HepG2 (cell line): ENCODE measurements at regions not wholly inside any gene's neighbourhood (a gene's known extent, or its start where the extent isn't known, plus 50 kb on each side); places are given as distances from the start of the nearest gene placed in this dataset.

Experiments
- ATAC-seq: fragments of 200-7000 bp; cut with Tn5 transposase; 3 replicates; pipeline ENCODE4 v1.9.1; 2020; ENCODE audit warnings: mild to moderate bottlenecking, moderate library complexity
- BruUV-seq: library from RNA; stranded (reverse); fragments of 400-500 nt; replicated peaks from 2 replicates; lab custom pipeline; 2021; lab: Mats Ljungman, UMichigan
- CTCF ChIA-PET: fragments of 300-600 bp; formaldehyde crosslinking; extraction: SDS; loops from one replicate; lab custom pipeline; 2021; ENCODE audit warnings: low total read pairs, inconsistent platforms, low intra/inter-chr PET ratio; lab: Yijun Ruan, JAX
- POLR2A ChIA-PET: fragments of 350-600 bp; sonication (Branson Sonifier 250); formaldehyde crosslinking; loops from one replicate; lab custom pipeline; 2020; ENCODE audit warnings: antibody characterized with exemption, inconsistent platforms; lab: Yijun Ruan, JAX
- DNase-seq: peaks from one replicate; pipeline ENCODE4 v3.0.0-alpha.2; 2015; ENCODE audit warnings: low spot score
- FAIRE-seq: peaks from 3 replicates; lab custom pipeline; 2011; peaks lifted over from hg19 to GRCh38; lab: Jason Lieb, UNC
- H2AFZ ChIP-seq: one replicate; pipeline ENCODE4 v1.6.1; 2011; ENCODE audit warnings: low read length, inconsistent platforms
- H3K27ac ChIP-seq: fragments of 300-600 bp; 3 replicates; pipeline ENCODE4 v1.8.0; 2011; ENCODE audit warnings: mixed run types, mild to moderate bottlenecking, mixed read lengths, low read length, inconsistent platforms; ENCODE audit not compliant: insufficient read depth; ENCODE audit errors: extremely low read length
- H3K27me3 ChIP-seq, 2 experiments: fragments of 200-600 bp in 1 of 2; 2 replicates in 1 of 2; 3 replicates in 1 of 2; pipeline versions ENCODE4 v1.6.0 to v1.8.0; 2011; ENCODE audit warnings: low read length in 2 of 2, mild to moderate bottlenecking in 2 of 2, moderate library complexity in 2 of 2, inconsistent platforms in 1 of 2; ENCODE audit not compliant: insufficient read depth in 2 of 2, control insufficient read depth in 1 of 2
- H3K36me3 ChIP-seq, 2 experiments: fragments of 200-600 bp in 1 of 2; replicated peaks in 1 of 2; 2 replicates in 1 of 2; 3 replicates in 1 of 2; pipeline versions ENCODE4 v1.5.1 to v1.8.0; 2011; ENCODE audit warnings: low read length in 2 of 2, inconsistent platforms in 1 of 2; ENCODE audit not compliant: insufficient read depth in 2 of 2, control insufficient read depth in 1 of 2
- H3K4me1 ChIP-seq: 2 replicates; pipeline ENCODE4 v1.5.1; 2012; ENCODE audit warnings: low read length, inconsistent platforms; ENCODE audit not compliant: insufficient read depth
- H3K4me2 ChIP-seq: 2 replicates; pipeline ENCODE4 v1.6.0; 2011; ENCODE audit warnings: low read depth, low read length, inconsistent platforms
- H3K4me3 ChIP-seq, 3 experiments: fragments of 200-600 bp in 1 of 3; sonication (generic), shearing (Covaris generic) in 1 of 3; replicated peaks in 1 of 3; 2 replicates each; pipeline ENCODE4 v1.5.1; 2011 to 2016; ENCODE audit warnings: low read length in 3 of 3, inconsistent platforms in 2 of 3, low read depth in 2 of 3, mild to moderate bottlenecking in 2 of 3, control low read depth in 1 of 3, mixed read lengths in 1 of 3; ENCODE audit not compliant: insufficient read depth in 1 of 3
- H3K79me2 ChIP-seq: one replicate; pipeline ENCODE4 v1.6.1; 2011; ENCODE audit warnings: low read length, inconsistent platforms; ENCODE audit not compliant: insufficient read depth
- H3K9ac ChIP-seq: 2 replicates; pipeline ENCODE4 v1.6.0; 2011; ENCODE audit warnings: mild to moderate bottlenecking, low read depth, low read length, inconsistent platforms; ENCODE audit not compliant: insufficient read depth
- H3K9me3 ChIP-seq: 2 replicates; pipeline ENCODE4 v1.5.1; 2012; ENCODE audit warnings: mild to moderate bottlenecking, low read length
- H4K20me1 ChIP-seq: 2 replicates; pipeline ENCODE4 v1.6.0; 2011; ENCODE audit warnings: inconsistent platforms, mild to moderate bottlenecking, low read length, moderate library complexity; ENCODE audit not compliant: insufficient read depth
- CREB3 ChIP-seq: sonication (generic); formaldehyde crosslinking; IDR thresholded peaks from 2 replicates; pipeline ENCODE4 v1.5.0; 2020; ENCODE audit warnings: missing genetic modification reagents
- CREM ChIP-seq, 2 experiments: sonication (generic) in 1 of 2; formaldehyde crosslinking in 1 of 2; IDR thresholded peaks; 2 replicates each; pipeline versions ENCODE4 v1.4.0 to v1.6.1; 2016 to 2020; ENCODE audit warnings: antibody characterized with exemption in 1 of 2, mild to moderate bottlenecking in 1 of 2, missing genetic modification reagents in 1 of 2
- MED8 ChIP-seq: sonication (generic); formaldehyde crosslinking; IDR thresholded peaks from 2 replicates; pipeline ENCODE4 v1.8.1; 2023; ENCODE audit warnings: mild to moderate bottlenecking, missing genetic modification reagents; ENCODE audit not compliant: insufficient replicate concordance
- MTF2 ChIP-seq: sonication (generic); formaldehyde crosslinking; IDR thresholded peaks from 2 replicates; pipeline ENCODE4 v1.5.0; 2020; ENCODE audit warnings: missing genetic modification reagents, borderline replicate concordance
- MYNN ChIP-seq: sonication (generic); formaldehyde crosslinking; IDR thresholded peaks from 2 replicates; pipeline ENCODE4 v1.4.0; 2020; ENCODE audit warnings: mild to moderate bottlenecking, low read depth, missing genetic modification reagents
- REST ChIP-seq, 2 experiments: IDR thresholded peaks; 2 replicates each; pipeline ENCODE4 v1.6.1; 2011 to 2012; ENCODE audit warnings: low read length in 2 of 2, borderline replicate concordance in 1 of 2, low read depth in 1 of 2, mild to moderate bottlenecking in 1 of 2, moderate library complexity in 1 of 2
- SMAD1 ChIP-seq: sonication (generic); formaldehyde crosslinking; IDR thresholded peaks from 2 replicates; pipeline ENCODE4 v1.4.0; 2020; ENCODE audit warnings: missing genetic modification reagents, low read depth, mild to moderate bottlenecking, borderline replicate concordance
- TAF1 ChIP-seq: sonication (generic); formaldehyde crosslinking; IDR thresholded peaks from 2 replicates; pipeline ENCODE4 v1.4.0; 2020; ENCODE audit warnings: missing genetic modification reagents
- TAF15 ChIP-seq: fragments of 200-400 bp; formaldehyde crosslinking; IDR thresholded peaks from one replicate; pipeline ENCODE4 v1.6.1; 2018; ENCODE audit warnings: mild to moderate bottlenecking, low read depth, low read length; ENCODE audit not compliant: poor library complexity, severe bottlenecking
- TRIM22 ChIP-seq: fragments of 450-650 bp; IDR thresholded peaks from 2 replicates; pipeline ENCODE4 v1.6.1; 2017
- YEATS2 ChIP-seq: sonication (generic); formaldehyde crosslinking; IDR thresholded peaks from 2 replicates; pipeline ENCODE4 v1.4.0; 2020; ENCODE audit warnings: missing genetic modification reagents, borderline replicate concordance
- ZMAT3 ChIP-seq: sonication (generic); formaldehyde crosslinking; conservative IDR thresholded peaks from 2 replicates; pipeline ENCODE4 v1.7.0; 2021; ENCODE audit warnings: missing genetic modification reagents
- ZNF121 ChIP-seq: sonication (generic); formaldehyde crosslinking; IDR thresholded peaks from 2 replicates; pipeline ENCODE4 v1.5.0; 2020; ENCODE audit warnings: mild to moderate bottlenecking, missing genetic modification reagents
- ZNF207 ChIP-seq: fragments of 450-650 bp; IDR thresholded peaks from 2 replicates; pipeline ENCODE4 v1.6.1; 2016; ENCODE audit warnings: antibody characterized with exemption, borderline replicate concordance
- ZNF335 ChIP-seq: sonication (generic); formaldehyde crosslinking; IDR thresholded peaks from 2 replicates; pipeline ENCODE4 v1.4.0; 2020; ENCODE audit warnings: missing genetic modification reagents
- ZNF362 ChIP-seq: sonication (generic); formaldehyde crosslinking; IDR thresholded peaks from 2 replicates; pipeline ENCODE4 v1.4.0; 2020; ENCODE audit warnings: missing genetic modification reagents, mild to moderate bottlenecking, borderline replicate concordance
- ZNF496 ChIP-seq: sonication (generic); formaldehyde crosslinking; IDR thresholded peaks from 2 replicates; pipeline ENCODE4 v1.8.1; 2023; ENCODE audit warnings: mild to moderate bottlenecking, moderate library complexity, missing genetic modification reagents; ENCODE audit not compliant: insufficient replicate concordance
- ZNF577 ChIP-seq: sonication (generic); formaldehyde crosslinking; IDR thresholded peaks from 2 replicates; pipeline ENCODE4 v1.4.0; 2020; ENCODE audit warnings: mild to moderate bottlenecking, low read depth, missing genetic modification reagents, borderline replicate concordance
- ZNF674 ChIP-seq: sonication (generic); formaldehyde crosslinking; IDR thresholded peaks from 2 replicates; pipeline ENCODE4 v1.5.0; 2020; ENCODE audit warnings: low read depth, mild to moderate bottlenecking, missing genetic modification reagents
- WGBS: methylation state at CpG from one replicate; pipeline ENCODE4 v1.1.6; 2017; ENCODE audit warnings: low lambda C conversion rate; 5-methylcytosine and 5-hydroxymethylcytosine counted together
- in situ Hi-C: cut with HindIII; loops from 2 replicates; pipeline ENCODE4 v1.10.0; 2017; ENCODE audit warnings: low pct_unique_long_range_greater_than_20kb; ENCODE audit not compliant: extremely low pct_ligation_motif_present
- intact Hi-C: fragments of 100-400 bp; cut with micrococcal nuclease; formaldehyde crosslinking; loops from one replicate; pipeline ENCODE4 v1.10.0; 2022; ENCODE audit not compliant: unreplicated experiment

GRCh38 chr1:222948079-222948478 is 133.2 kb downstream of the DISP1 start:
- Histone ChIP-seq H3K4me3 (no peak overlapping the region), H3K79me2 (no peaks in the 10 kb centered on the region), H3K4me1 (no peaks in the 10 kb centered on the region), H4K20me1 (no peaks in the 10 kb centered on the region), H3K4me2 (no peak overlapping the region), H2AFZ (no peak overlapping the region), H3K9ac (no peak overlapping the region), H3K36me3 (no peaks in the 10 kb centered on the region), H3K9me3 (no peaks in the 10 kb centered on the region), H3K27me3 (no peaks in the 10 kb centered on the region), H3K27ac (no peak overlapping the region)
- FAIRE-seq (no peak), ATAC-seq (no peak), DNase-seq (no peak)
- in situ Hi-C loops (no loop called here), intact Hi-C loops (no loop called here)
- 100% methylated on average over 2 of the region's 2 CpGs for WGBS
- CTCF ChIA-PET: no interaction called here
- POLR2A ChIA-PET: no interaction called here
- no TSS peak for BruUV-seq
- TF ChIP-seq ZNF496 (CRISPR knock-in tag) (no peak), MTF2 (CRISPR knock-in tag) (no peak), REST (IDR thresholded peaks at IDR 0.05; ENCODE audit: borderline replicate concordance in 1 of 2, low read depth in 1 of 2, low read length in 2 of 2) (no peak), ZNF577 (no peak), ZNF335 (no peak), ZNF674 (CRISPR knock-in tag) (no peak), TRIM22 (no peak), ZMAT3 (CRISPR knock-in tag) (no peak), MED8 (CRISPR knock-in tag) (no peak), TAF15 (no peak), ZNF207 (no peak), SMAD1 (CRISPR knock-in tag) (no peak), CREB3 (CRISPR knock-in tag) (no peak), ZNF362 (CRISPR knock-in tag) (no peak), ZNF121 (CRISPR knock-in tag) (no peak), MYNN (no peak), TAF1 (CRISPR knock-in tag) (no peak), CREM (IDR thresholded peaks at IDR 0.05) (no peak), CREM (CRISPR knock-in tag; IDR thresholded peaks at IDR 0.05) (no peak), YEATS2 (CRISPR knock-in tag) (no peak)
